Esophagus squamous epithelium (tissue), 4 donors: ENCODE measurements at regions not wholly inside any gene's neighbourhood (a gene's known extent, or its start where the extent isn't known, plus 50 kb on each side); places are given as distances from the start of the nearest gene placed in this dataset.

ENCODE experiments used
- CTCF ChIP-seq, 6 experiments: fragments of 450-650 bp in 4 of 6; fragments of 200-600 bp in 2 of 6; sonication (generic) in 2 of 6; IDR thresholded peaks; one replicate each; pipeline ENCODE4 v1.5.1; 2016 to 2019; ENCODE audit warnings: antibody characterized with exemption in 6 of 6, mild to moderate bottlenecking in 4 of 6, moderate library complexity in 4 of 6
- POLR2A ChIP-seq, 4 donors: fragments of 450-650 bp; IDR thresholded peaks; one replicate each; pipeline ENCODE4 v1.6.1; 2017; ENCODE audit warnings: antibody characterized with exemption in 4 of 4, mild to moderate bottlenecking in 4 of 4, moderate library complexity in 3 of 4

DNA sequence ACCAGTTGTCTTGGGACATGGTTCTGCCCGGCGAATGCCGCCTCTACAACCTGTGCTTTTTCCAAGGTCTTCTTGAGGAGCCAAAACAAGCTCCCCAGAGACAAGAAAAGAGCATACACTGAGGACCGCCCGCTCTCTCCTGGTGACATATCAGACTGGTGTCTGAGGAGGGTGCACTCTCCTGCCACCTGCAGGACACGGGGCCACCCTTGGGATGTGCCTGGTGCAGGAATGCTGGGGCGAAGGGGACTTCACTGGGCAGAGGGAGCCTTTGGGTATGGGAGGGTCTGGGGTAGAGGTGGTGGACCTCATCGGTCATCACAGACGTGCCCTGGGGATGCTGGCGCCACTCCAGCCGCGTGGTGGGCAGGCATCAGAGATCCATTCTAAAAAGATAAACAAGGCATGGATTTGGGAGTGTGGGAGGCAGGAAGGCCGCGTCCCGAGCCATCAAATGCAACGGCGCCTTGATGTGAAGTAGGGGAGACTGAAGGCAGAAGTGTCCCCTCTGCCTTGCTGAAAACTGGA is 163.3 kb downstream of the CD83 start:
- TF ChIP-seq CTCF (IDR thresholded peaks at IDR 0.05) (peak in 1 of 6 experiments; percentile 10), POLR2A (IDR thresholded peaks at IDR 0.05) (no peak)
